Neutrophil (primary cell): ENCODE measurements at regions not wholly inside any gene's neighbourhood (a gene's known extent, or its start where the extent isn't known, plus 50 kb on each side); places are given as distances from the start of the nearest gene placed in this dataset.

ENCODE experiments used
- H3K27ac ChIP-seq: fragments of 200-600 bp; sonication (generic); 2 replicates; pipeline ENCODE4 v1.5.1; 2016; ENCODE audit warnings: mild to moderate bottlenecking, moderate library complexity
- H3K27me3 ChIP-seq: fragments of 200-600 bp; sonication (generic); 2 replicates; pipeline ENCODE4 v1.6.0; 2016; ENCODE audit warnings: mild to moderate bottlenecking
- H3K36me3 ChIP-seq: fragments of 200-600 bp; sonication (generic); 2 replicates; pipeline ENCODE4 v1.5.1; 2017
- H3K4me1 ChIP-seq, 2 experiments: fragments of 200-600 bp in 1 of 2; sonication (generic) in 1 of 2; 1 replicate in 1 of 2; 2 replicates in 1 of 2; pipeline versions ENCODE4 v1.5.1 to v1.6.1; 2013 to 2016; ENCODE audit warnings: low read depth in 1 of 2, low read length in 1 of 2, mild to moderate bottlenecking in 1 of 2, moderate library complexity in 1 of 2; ENCODE audit not compliant: control insufficient read depth in 1 of 2, insufficient read depth in 1 of 2
- H3K4me3 ChIP-seq, 2 experiments: fragments of 200-600 bp in 1 of 2; sonication (generic) in 1 of 2; 1 replicate in 1 of 2; 2 replicates in 1 of 2; pipeline ENCODE4 v1.5.1; 2013 to 2016; ENCODE audit warnings: low read depth in 1 of 2, low read length in 1 of 2, mild to moderate bottlenecking in 1 of 2, moderate library complexity in 1 of 2
- H3K9me3 ChIP-seq: fragments of 200-600 bp; sonication (generic); 2 replicates; pipeline ENCODE4 v1.5.1; 2016
- CTCF ChIP-seq: fragments of 200-600 bp; sonication (generic); IDR thresholded peaks from 2 replicates; pipeline ENCODE4 v1.5.1; 2016; ENCODE audit warnings: antibody characterized with exemption

GRCh38 chr12:76270657-76271358 is 77.4 kb downstream of the BBS10 start:
- H3K27ac ChIP-seq: no peak overlapping the region
- no peak overlapping the region for H3K4me3 ChIP-seq
- H3K9me3 ChIP-seq: no peaks in the 10 kb centered on the region
- no peaks in the 10 kb centered on the region for H3K36me3 ChIP-seq
- TF ChIP-seq CTCF: no peak
- peaks cover 0 to 5% of the 10 kb centered on the region in 2 experiments for H3K4me1 ChIP-seq
- H3K27me3 ChIP-seq: no peaks in the 10 kb centered on the region

- Histone ChIP-seq H3K27me3 (peaks cover 8% of the 10 kb centered on the region), H3K27ac (no peak overlapping the region), H3K36me3 (no peaks in the 10 kb centered on the region), H3K9me3 (no peaks in the 10 kb centered on the region), H3K4me3 (no peak overlapping the region), H3K4me1 (no peaks in the 10 kb centered on the region)
- no peak for TF ChIP-seq CTCF
These were observed 79.9 kb downstream of the BBS10 start for GRCh38 chr12:76268267-76268666.

GRCh38 chr12:76266797-76267196 is 81.4 kb downstream of the BBS10 start:
- TF ChIP-seq CTCF: no peak
- Histone ChIP-seq H3K27me3 (peaks cover 11% of the 10 kb centered on the region), H3K4me3 (no peak overlapping the region), H3K9me3 (no peaks in the 10 kb centered on the region), H3K4me1 (no peaks in the 10 kb centered on the region), H3K27ac (no peak overlapping the region), H3K36me3 (no peaks in the 10 kb centered on the region)

- Histone ChIP-seq H3K36me3 (no peaks in the 10 kb centered on the region), H3K4me3 (no peak overlapping the region), H3K27ac (no peak overlapping the region), H3K4me1 (no peaks in the 10 kb centered on the region), H3K27me3 (peaks cover 11% of the 10 kb centered on the region), H3K9me3 (no peaks in the 10 kb centered on the region)
- TF ChIP-seq CTCF: no peak
These were observed 82.6 kb downstream of the BBS10 start for GRCh38 chr12:76265424-76266180.

GRCh38 chr12:76264611-76265012 is 83.6 kb downstream of the BBS10 start:
- H3K4me3 ChIP-seq: no peak overlapping the region
- peaks cover 11% of the 10 kb centered on the region for H3K27me3 ChIP-seq
- H3K27ac ChIP-seq: no peak overlapping the region
- TF ChIP-seq CTCF: no peak
- H3K4me1 ChIP-seq: no peaks in the 10 kb centered on the region
- H3K36me3 ChIP-seq: no peaks in the 10 kb centered on the region
- no peaks in the 10 kb centered on the region for H3K9me3 ChIP-seq
